ENCODE measurements at regions not wholly inside any gene's neighbourhood (a gene's known extent, or its start where the extent isn't known, plus 50 kb on each side); places are given as distances from the start of the nearest gene placed in this dataset.
A peak's percentile ranks its signal among the peaks of the same experiment; 100 is the strongest.

- DNase-seq (ENCODE audit: low read depth, low spot score): no peak
Measured at GRCh38 chr9:115939065-115939765, 214.4 kb upstream of the PAPPA start.

GRCh38 chr9:115941561-115942315 is 211.9 kb upstream of the PAPPA start:
- DNase-seq (ENCODE audit: low read depth, low spot score): peak; percentile 35

GRCh38 chr9:115943431-115944165 is 210.0 kb upstream of the PAPPA start:
- no peak for DNase-seq (ENCODE audit: low read depth, low spot score)

- DNase-seq (ENCODE audit: low read depth, low spot score): peak; percentile 97
Measured at GRCh38 chr9:115944166-115944948, 209.2 kb upstream of the PAPPA start.

GRCh38 chr9:115945009-115945431 is 208.6 kb upstream of the PAPPA start:
- DNase-seq (ENCODE audit: low read depth, low spot score): no peak

- DNase-seq (ENCODE audit: low read depth, low spot score): peak; percentile 53
Measured at GRCh38 chr9:115946530-115946929, 207.1 kb upstream of the PAPPA start.

- DNase-seq (ENCODE audit: low read depth, low spot score): no peak
Measured at GRCh38 chr9:115951977-115952376, 201.6 kb upstream of the PAPPA start.

- DNase-seq (ENCODE audit: low read depth, low spot score): peak; percentile 31
Measured at GRCh38 chr9:115952430-115953292, 200.9 kb upstream of the PAPPA start.

- DNase-seq (ENCODE audit: low read depth, low spot score): no peak
Measured at GRCh38 chr9:115956371-115956770, 197.2 kb upstream of the PAPPA start.

- no peak for DNase-seq (ENCODE audit: low read depth, low spot score)
Measured at GRCh38 chr9:115957585-115957984, 196.0 kb upstream of the PAPPA start.

- DNase-seq (ENCODE audit: low read depth, low spot score): no peak
Measured at GRCh38 chr9:115964710-115965347, 188.8 kb upstream of the PAPPA start.

GRCh38 chr9:115966660-115967059 is 186.9 kb upstream of the PAPPA start:
- DNase-seq (ENCODE audit: low read depth, low spot score): no peak

- no peak for DNase-seq (ENCODE audit: low read depth, low spot score)
Measured at GRCh38 chr9:115969096-115969495, 184.5 kb upstream of the PAPPA start.

- DNase-seq (ENCODE audit: low read depth, low spot score): no peak
Measured at GRCh38 chr9:115972362-115972761, 181.2 kb upstream of the PAPPA start.

GRCh38 chr9:115972843-115973595 is 180.6 kb upstream of the PAPPA start:
- no peak for DNase-seq (ENCODE audit: low read depth, low spot score)

GRCh38 chr9:115976781-115977180 is 176.8 kb upstream of the PAPPA start:
- no peak for DNase-seq (ENCODE audit: low read depth, low spot score)

GRCh38 chr9:115978091-115978490 is 175.5 kb upstream of the PAPPA start:
- DNase-seq (ENCODE audit: low read depth, low spot score): no peak

- DNase-seq (ENCODE audit: low read depth, low spot score): peak; percentile 71
Measured at GRCh38 chr9:115978659-115979096, 174.9 kb upstream of the PAPPA start.

- DNase-seq (ENCODE audit: low read depth, low spot score): no peak
Measured at GRCh38 chr9:115980054-115980453, 173.5 kb upstream of the PAPPA start.
